HCT116 (cell line): ENCODE measurements at regions not wholly inside any gene's neighbourhood (a gene's known extent, or its start where the extent isn't known, plus 50 kb on each side); places are given as distances from the start of the nearest gene placed in this dataset.

Experiments used
- ATAC-seq: fragments of 200-7000 bp; cut with Tn5 transposase; 2 replicates; pipeline ENCODE4 v1.9.1; 2020; ENCODE audit warnings: mild to moderate bottlenecking, moderate library complexity
- BruUV-seq: library from RNA; stranded (reverse); fragments of 400-500 nt; replicated peaks from 2 replicates; lab custom pipeline; 2021; lab: Mats Ljungman, UMichigan
- CTCF ChIA-PET: fragments of 300-600 bp; sonication (Branson Sonifier 250); formaldehyde crosslinking; loops from one replicate; lab custom pipeline; 2021; ENCODE audit warnings: antibody characterized with exemption; lab: Charles Lee
- POLR2A ChIA-PET: fragments of 300-600, 350-600 bp; sonication (Branson Sonifier 250); formaldehyde crosslinking; loops from one replicate; lab custom pipeline; 2021; ENCODE audit warnings: antibody characterized with exemption; lab: Charles Lee
- RAD21 ChIA-PET, 2 experiments: fragments of 300-600 bp; sonication (Branson Sonifier 250); formaldehyde crosslinking; loops; one replicate each; lab custom pipeline; 2023; ENCODE audit warnings: low total read pairs in 2 of 2; ENCODE audit not compliant: uncharacterized antibody in 2 of 2, unreplicated experiment in 2 of 2, low non-redundant PET in 1 of 2; lab: Charles Lee
- DNase-seq: peaks from one replicate; pipeline ENCODE4 v3.0.0-alpha.2; 2010; ENCODE audit warnings: low read depth, low spot score
- H2AFZ ChIP-seq: fragments of 200-600 bp; shearing (Covaris generic), sonication (generic); 2 replicates; pipeline ENCODE4 v1.6.1; 2017; ENCODE audit warnings: low read depth, mixed run types, mixed read lengths, antibody characterized with exemption, low read length; ENCODE audit not compliant: poor library complexity, severe bottlenecking
- H3K27ac ChIP-seq: 2 replicates; pipeline ENCODE4 v1.5.1; 2012; ENCODE audit warnings: low read depth, low read length
- H3K27me3 ChIP-seq: fragments of 200-600 bp; sonication (generic); 2 replicates; pipeline ENCODE4 v1.6.1; 2016; ENCODE audit warnings: mixed run types, low read length, mixed read lengths; ENCODE audit not compliant: insufficient read depth
- H3K36me3 ChIP-seq, 2 experiments: fragments of 200-500 bp in 1 of 2; fragments of 200-600 bp in 1 of 2; sonication (Bioruptor generic) in 1 of 2; sonication (generic) in 1 of 2; 2 replicates each; pipeline versions ENCODE4 v1.5.1 to v1.6.1; 2014 to 2016; ENCODE audit warnings: low read length in 2 of 2, inconsistent platforms in 1 of 2, mixed read lengths in 1 of 2, mixed run types in 1 of 2; ENCODE audit not compliant: insufficient read depth in 2 of 2, control insufficient read depth in 1 of 2
- H3K4me1 ChIP-seq, 2 experiments: fragments of 200-600 bp in 1 of 2; sonication (generic) in 1 of 2; 2 replicates each; pipeline versions ENCODE4 v1.5.1 to v1.6.1; 2012 to 2017; ENCODE audit warnings: low read length in 2 of 2, inconsistent platforms in 1 of 2, mild to moderate bottlenecking in 1 of 2, mixed read lengths in 1 of 2, mixed run types in 1 of 2, moderate library complexity in 1 of 2; ENCODE audit not compliant: insufficient read depth in 2 of 2, control insufficient read depth in 1 of 2
- H3K4me2 ChIP-seq: fragments of 200-600 bp; sonication (generic); 2 replicates; pipeline ENCODE4 v1.6.1; 2017; ENCODE audit warnings: mixed run types, low read length, mixed read lengths
- H3K4me3 ChIP-seq, 2 experiments: fragments of 200-600 bp in 1 of 2; sonication (generic) in 1 of 2; replicated peaks in 1 of 2; 2 replicates each; pipeline ENCODE4 v1.5.1; 2011 to 2016; ENCODE audit warnings: low read length in 2 of 2, control low read depth in 1 of 2, low read depth in 1 of 2, mild to moderate bottlenecking in 1 of 2, mixed read lengths in 1 of 2, mixed run types in 1 of 2
- H3K79me2 ChIP-seq: fragments of 200-600 bp; sonication (generic); 2 replicates; pipeline ENCODE4 v1.6.1; 2017; ENCODE audit warnings: mild to moderate bottlenecking, mixed run types, low read length, moderate library complexity, mixed read lengths; ENCODE audit not compliant: insufficient read depth
- H3K9ac ChIP-seq: fragments of 200-600 bp; sonication (generic); 2 replicates; pipeline ENCODE4 v1.6.1; 2016; ENCODE audit warnings: low read length, mixed read lengths
- H3K9me2 ChIP-seq: fragments of 200-600 bp; sonication (generic), shearing (Covaris generic); 2 replicates; pipeline ENCODE4 v1.6.1; 2017; ENCODE audit warnings: mixed run types, mild to moderate bottlenecking, moderate library complexity; ENCODE audit not compliant: insufficient read depth
- H3K9me3 ChIP-seq, 2 experiments: fragments of 200-500 bp in 1 of 2; fragments of 200-600 bp in 1 of 2; sonication (Bioruptor generic) in 1 of 2; sonication (generic) in 1 of 2; 2 replicates each; pipeline ENCODE4 v1.6.1; 2014 to 2017; ENCODE audit warnings: low read length in 2 of 2, mixed read lengths in 2 of 2, inconsistent platforms in 1 of 2, low read depth in 1 of 2, mild to moderate bottlenecking in 1 of 2, mixed run types in 1 of 2, moderate library complexity in 1 of 2; ENCODE audit not compliant: control insufficient read depth in 1 of 2, insufficient read depth in 1 of 2
- H4K20me1 ChIP-seq: fragments of 200-600 bp; sonication (generic), shearing (Covaris generic); 2 replicates; pipeline ENCODE4 v1.6.1; 2017; ENCODE audit warnings: mixed run types, mild to moderate bottlenecking, moderate library complexity; ENCODE audit not compliant: insufficient read depth
- EGR1 ChIP-seq: IDR thresholded peaks from 2 replicates; pipeline ENCODE4 v1.6.1; 2012; ENCODE audit warnings: low read depth
- FOSL1 ChIP-seq: IDR thresholded peaks from 2 replicates; pipeline ENCODE4 v1.6.1; 2012; ENCODE audit warnings: low read depth
- POLR2A ChIP-seq: IDR thresholded peaks from 2 replicates; pipeline ENCODE4 v1.7.0; 2011; ENCODE audit warnings: borderline replicate concordance; ENCODE audit not compliant: insufficient read depth, insufficient read length; ENCODE audit errors: extremely low read depth
- SP1 ChIP-seq: IDR thresholded peaks from 2 replicates; pipeline ENCODE4 v1.6.1; 2012; ENCODE audit warnings: low read depth
- TCF7L2 ChIP-seq: IDR thresholded peaks from 2 replicates; pipeline ENCODE4 v1.7.0; 2011; ENCODE audit warnings: borderline replicate concordance, inconsistent platforms; ENCODE audit not compliant: insufficient read depth, insufficient read length; ENCODE audit errors: extremely low read depth
- YY1 ChIP-seq: IDR thresholded peaks from 2 replicates; pipeline ENCODE4 v1.6.1; 2011; ENCODE audit warnings: low read length, low read depth, moderate library complexity, mild to moderate bottlenecking; ENCODE audit not compliant: insufficient replicate concordance; ENCODE audit errors: extremely low read depth
- ZFX ChIP-seq: fragments of 450-650 bp; IDR thresholded peaks from 2 replicates; pipeline ENCODE4 v1.6.1; 2017
- intact Hi-C: fragments of 100-400 bp; cut with micrococcal nuclease; formaldehyde crosslinking; loops from 2 replicates; pipeline ENCODE4 v1.10.0; 2022

- no peaks in the 10 kb centered on the region for H3K9me2 ChIP-seq
- no peak for DNase-seq
- intact Hi-C loops: no loop called here
- no peaks in the 10 kb centered on the region for H3K36me3 ChIP-seq
- H3K9ac ChIP-seq: no peak overlapping the region
- H3K4me3 ChIP-seq: no peak overlapping the region
- no TSS peak for BruUV-seq
- H3K4me2 ChIP-seq: no peak overlapping the region
- no peak for ATAC-seq
- no peaks in the 10 kb centered on the region for H3K9me3 ChIP-seq
- POLR2A ChIA-PET: no interaction called here
- CTCF ChIA-PET: no interaction called here
- H2AFZ ChIP-seq: no peak overlapping the region
- H4K20me1 ChIP-seq: no peaks in the 10 kb centered on the region
- H3K27ac ChIP-seq: no peak overlapping the region
- RAD21 ChIA-PET: no interaction called here
- no peaks in the 10 kb centered on the region for H3K4me1 ChIP-seq
- peaks cover 38% of the 10 kb centered on the region for H3K27me3 ChIP-seq
- no peaks in the 10 kb centered on the region for H3K79me2 ChIP-seq
- TF ChIP-seq POLR2A: no peak
- TF ChIP-seq, all 23 proteins: peak for 0
These were observed 55.4 kb upstream of the RASGEF1B start for GRCh38 chr4:81527115-81527514.

DNA sequence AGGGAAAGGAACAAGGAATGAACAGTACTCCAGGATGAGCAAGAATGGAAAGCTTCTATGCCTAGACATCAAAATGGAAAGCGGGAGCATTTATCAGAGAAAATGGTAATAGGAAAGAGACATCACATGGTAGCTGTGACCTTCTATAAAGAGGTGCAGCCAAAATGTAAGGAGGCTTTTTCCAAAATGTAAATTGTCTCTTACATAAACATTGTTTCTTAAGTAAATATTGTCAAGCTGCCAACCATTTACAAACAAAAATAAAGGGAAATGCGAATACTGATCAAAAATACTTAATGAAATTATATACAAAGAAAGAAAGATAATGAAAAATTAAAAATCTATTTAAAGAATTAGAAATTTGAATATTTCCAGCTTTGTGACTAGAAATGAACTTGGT lies 55.0 kb upstream of the RASGEF1B start:
- intact Hi-C loops: no loop called here
- BruUV-seq: no TSS peak
- RAD21 ChIA-PET: no interaction called here
- DNase-seq: no peak
- no peaks in the 10 kb centered on the region for H3K9me2 ChIP-seq
- no peaks in the 10 kb centered on the region for H3K9me3 ChIP-seq
- POLR2A ChIA-PET: no interaction called here
- H3K4me3 ChIP-seq: no peak overlapping the region
- no peak overlapping the region for H3K4me2 ChIP-seq
- peaks cover 39% of the 10 kb centered on the region for H3K27me3 ChIP-seq
- no peak overlapping the region for H3K9ac ChIP-seq
- no peaks in the 10 kb centered on the region for H4K20me1 ChIP-seq
- H2AFZ ChIP-seq: no peak overlapping the region
- H3K36me3 ChIP-seq: no peaks in the 10 kb centered on the region
- no peak overlapping the region for H3K27ac ChIP-seq
- H3K4me1 ChIP-seq: no peaks in the 10 kb centered on the region
- TF ChIP-seq YY1 (no peak), SP1 (no peak), FOSL1 (no peak), TCF7L2 (no peak), EGR1 (no peak), ZFX (no peak)
- no peaks in the 10 kb centered on the region for H3K79me2 ChIP-seq
- no peak for ATAC-seq
- CTCF ChIA-PET: no interaction called here
